ENCODE measurements at regions not wholly inside any gene's neighbourhood (a gene's known extent, or its start where the extent isn't known, plus 50 kb on each side); places are given as distances from the start of the nearest gene placed in this dataset.

DNA sequence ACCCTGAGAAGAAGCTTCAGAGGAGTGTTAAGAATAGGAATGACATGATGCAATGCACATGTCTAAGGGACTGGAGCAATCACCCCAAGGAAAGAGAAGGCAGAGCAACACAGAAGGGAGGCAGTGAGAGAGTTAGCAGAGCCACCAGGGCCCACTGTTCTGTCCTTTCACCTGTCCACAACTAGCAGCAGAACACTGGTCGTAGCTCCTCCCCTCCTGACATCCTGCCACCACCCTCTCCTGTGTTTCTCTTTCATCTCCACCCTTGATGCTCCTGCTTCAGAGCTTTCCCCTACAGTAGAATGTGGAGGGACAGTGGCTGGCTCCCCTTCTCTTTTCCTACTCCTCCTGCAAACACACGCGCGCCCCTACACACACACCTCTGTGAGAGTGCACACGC lies 483.4 kb upstream of the KIF2A start:
- TF ChIP-seq, protein P1, sequence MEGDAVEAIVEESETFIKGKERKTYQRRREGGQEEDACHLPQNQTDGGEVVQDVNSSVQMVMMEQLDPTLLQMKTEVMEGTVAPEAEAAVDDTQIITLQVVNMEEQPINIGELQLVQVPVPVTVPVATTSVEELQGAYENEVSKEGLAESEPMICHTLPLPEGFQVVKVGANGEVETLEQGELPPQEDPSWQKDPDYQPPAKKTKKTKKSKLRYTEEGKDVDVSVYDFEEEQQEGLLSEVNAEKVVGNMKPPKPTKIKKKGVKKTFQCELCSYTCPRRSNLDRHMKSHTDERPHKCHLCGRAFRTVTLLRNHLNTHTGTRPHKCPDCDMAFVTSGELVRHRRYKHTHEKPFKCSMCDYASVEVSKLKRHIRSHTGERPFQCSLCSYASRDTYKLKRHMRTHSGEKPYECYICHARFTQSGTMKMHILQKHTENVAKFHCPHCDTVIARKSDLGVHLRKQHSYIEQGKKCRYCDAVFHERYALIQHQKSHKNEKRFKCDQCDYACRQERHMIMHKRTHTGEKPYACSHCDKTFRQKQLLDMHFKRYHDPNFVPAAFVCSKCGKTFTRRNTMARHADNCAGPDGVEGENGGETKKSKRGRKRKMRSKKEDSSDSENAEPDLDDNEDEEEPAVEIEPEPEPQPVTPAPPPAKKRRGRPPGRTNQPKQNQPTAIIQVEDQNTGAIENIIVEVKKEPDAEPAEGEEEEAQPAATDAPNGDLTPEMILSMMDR (IDR thresholded peaks at IDR 0.05; ENCODE audit: control extremely low read depth, extremely low read depth, low read depth, missing control alignments) = no peak
- DNase-seq (ENCODE audit: extremely low spot score) = no peak
- ChIA-PET CTCF (interaction anchor here (1.1 kb wide), 1 partner anchor 20 kb away, joined by 3 read pairs; no protein-coding TSS in a partner anchor), POLR2A (no interaction called here)

DNA sequence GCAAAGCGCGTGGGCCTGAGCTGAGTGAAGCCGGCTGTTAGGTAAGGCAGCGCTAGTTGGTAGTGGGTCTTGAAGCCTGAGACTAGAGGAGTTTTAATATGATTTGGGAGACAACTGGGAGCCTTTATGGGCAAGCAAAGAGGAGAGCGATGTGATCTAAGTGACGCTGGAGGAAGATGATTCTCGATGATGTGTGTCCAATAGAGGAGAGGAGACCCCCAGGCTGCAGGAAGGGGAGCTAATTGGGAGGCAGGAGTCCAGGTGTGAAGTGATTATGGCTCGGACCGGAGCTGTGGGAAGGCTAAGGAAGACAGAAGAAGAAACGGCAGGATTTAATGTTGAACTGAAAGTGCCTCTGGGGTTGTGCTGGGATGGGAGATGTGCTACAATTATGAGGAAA lies 482.9 kb upstream of the KIF2A start:
- no peak for DNase-seq (ENCODE audit: extremely low spot score)
- POLR2A ChIA-PET = no interaction called here
- TF ChIP-seq, protein P1 (IDR thresholded peaks at IDR 0.05; ENCODE audit: control extremely low read depth, extremely low read depth, low read depth, missing control alignments) = no peak
- CTCF ChIA-PET = no interaction called here

DNA sequence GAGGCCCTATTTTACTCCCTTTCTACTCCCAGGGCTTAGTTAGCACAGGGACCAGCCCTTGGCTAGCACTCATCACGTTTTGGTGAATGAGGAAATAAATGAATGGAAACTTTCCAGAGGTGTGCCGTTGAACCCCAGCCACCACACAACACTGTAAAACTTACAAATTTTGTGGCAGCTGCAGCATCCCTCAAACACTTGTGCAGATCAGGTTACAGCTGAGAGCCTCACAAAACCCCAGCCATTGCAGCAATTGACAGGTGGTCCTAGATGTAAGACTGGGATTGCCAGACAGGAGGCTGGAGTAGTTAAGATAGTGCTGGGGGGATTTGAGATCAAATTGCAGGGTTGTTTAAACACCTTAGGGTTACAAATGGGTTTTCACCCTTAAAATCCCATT lies 482.2 kb upstream of the KIF2A start:
- POLR2A ChIA-PET = no interaction called here
- TF ChIP-seq, protein P1 (IDR thresholded peaks at IDR 0.05; ENCODE audit: control extremely low read depth, extremely low read depth, low read depth, missing control alignments) = no peak
- CTCF ChIA-PET = no interaction called here
- no peak for DNase-seq (ENCODE audit: extremely low spot score)

DNA sequence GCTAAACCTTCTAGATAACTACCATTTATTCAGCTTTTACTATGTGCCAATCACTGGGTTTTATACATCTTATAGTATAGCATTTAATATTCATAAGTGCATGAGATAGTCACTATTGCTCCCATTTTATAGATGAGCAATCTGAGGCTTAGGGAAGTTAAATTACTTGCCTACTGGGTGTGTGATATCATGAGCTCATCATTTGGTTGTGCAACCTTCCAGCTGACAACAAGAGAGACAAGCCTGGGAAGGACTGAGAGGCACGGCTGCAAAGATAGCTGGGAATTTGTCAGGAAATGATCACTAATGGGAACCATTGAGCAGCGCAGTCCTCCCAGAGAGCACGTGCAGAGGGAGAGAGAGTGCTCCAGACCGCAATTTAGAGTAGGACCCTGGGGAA lies 481.6 kb upstream of the KIF2A start:
- ChIA-PET POLR2A (no interaction called here), CTCF (no interaction called here)
- DNase-seq (ENCODE audit: extremely low spot score) = no peak
- TF ChIP-seq, protein P1 (IDR thresholded peaks at IDR 0.05; ENCODE audit: control extremely low read depth, extremely low read depth, low read depth, missing control alignments) = no peak

DNA sequence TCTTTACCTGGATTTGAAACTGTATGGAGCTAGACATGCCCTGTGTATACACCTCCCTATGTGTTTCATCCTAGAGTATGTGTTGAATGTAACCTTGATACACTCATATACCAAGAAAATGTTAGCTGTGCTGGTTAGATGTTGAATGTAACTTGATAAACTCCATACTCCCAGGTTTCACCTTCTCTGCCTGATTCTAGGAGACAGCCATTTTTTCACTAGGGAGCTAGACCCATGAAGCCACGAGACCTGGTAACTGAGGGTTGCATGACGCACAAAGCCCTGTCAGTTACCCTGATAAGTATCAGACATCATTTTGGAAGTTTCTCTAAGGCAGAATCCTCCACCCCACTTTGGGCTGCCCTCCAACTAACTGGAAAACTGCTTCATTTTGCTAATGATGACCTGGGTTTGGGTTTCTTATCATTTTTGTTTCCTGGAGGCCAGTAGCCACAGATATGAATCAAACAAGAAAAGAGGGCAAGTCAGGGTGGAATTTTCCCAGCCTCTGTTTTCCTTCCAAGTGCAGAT lies 478.5 kb upstream of the KIF2A start:
- POLR2A ChIA-PET = no interaction called here
- CTCF ChIA-PET = interaction anchor here (1.2 to 1.5 kb wide), 3 partner anchors 13 to 78 kb away, joined by 3 read pairs; no protein-coding TSS in a partner anchor
- TF ChIP-seq, protein P1 (IDR thresholded peaks at IDR 0.05; ENCODE audit: control extremely low read depth, extremely low read depth, low read depth, missing control alignments) = no peak
- no peak for DNase-seq (ENCODE audit: extremely low spot score)

DNA sequence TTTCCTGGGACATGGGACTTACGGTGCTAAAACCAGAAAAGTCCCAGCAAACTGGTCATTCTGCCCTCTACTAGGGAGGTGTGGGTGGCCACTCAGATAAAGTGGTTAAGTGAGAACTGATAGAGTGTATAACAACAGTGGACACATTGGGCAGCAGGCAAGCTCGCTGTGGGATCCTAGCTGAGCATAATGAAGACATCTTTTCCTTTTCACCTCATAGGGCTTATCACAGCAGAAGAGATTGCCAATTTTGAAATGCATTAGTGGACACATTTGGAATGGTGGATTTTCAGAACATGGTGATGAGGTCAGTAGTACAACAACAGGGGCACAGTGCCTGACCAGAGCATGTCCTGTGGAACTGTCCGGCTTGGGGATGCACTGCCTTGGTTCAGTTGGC lies 477.1 kb upstream of the KIF2A start:
- CTCF ChIA-PET = interaction anchor here (1.5 kb wide), 1 partner anchor 77 kb away, joined by 3 read pairs; no protein-coding TSS in a partner anchor
- no peak for DNase-seq (ENCODE audit: extremely low spot score)
- TF ChIP-seq, protein P1 (IDR thresholded peaks at IDR 0.05; ENCODE audit: control extremely low read depth, extremely low read depth, low read depth, missing control alignments) = no peak
- POLR2A ChIA-PET = no interaction called here

DNA sequence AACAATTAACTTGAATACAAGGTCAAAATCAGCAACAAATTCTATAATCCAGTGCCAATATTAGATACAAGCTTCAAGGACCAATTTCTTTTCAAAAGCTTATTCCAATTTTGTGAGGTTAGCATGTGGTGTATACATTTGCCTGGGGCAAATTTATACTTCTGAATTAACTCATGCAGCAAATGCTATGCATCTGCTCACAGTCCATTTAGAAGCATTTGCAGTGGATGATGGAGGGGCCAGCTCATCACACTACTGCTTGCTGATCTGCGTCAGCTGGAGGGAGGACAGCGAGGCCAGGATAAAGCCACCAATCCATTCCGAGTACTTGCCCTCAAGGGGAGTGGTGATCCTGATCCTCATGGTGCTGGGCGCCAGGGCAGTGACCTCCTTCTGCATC lies 474.3 kb upstream of the KIF2A start:
- TF ChIP-seq, protein P1 (IDR thresholded peaks at IDR 0.05; ENCODE audit: control extremely low read depth, extremely low read depth, low read depth, missing control alignments) = no peak
- no peak for DNase-seq (ENCODE audit: extremely low spot score)
- POLR2A ChIA-PET = no interaction called here
- CTCF ChIA-PET = no interaction called here

Measured in GM10248 (cell line).